Inflammatory macrophage (primary cell): ENCODE measurements at regions not wholly inside any gene's neighbourhood (a gene's known extent, or its start where the extent isn't known, plus 50 kb on each side); places are given as distances from the start of the nearest gene placed in this dataset.
"Not testable (repeated sequence)": the region's sequence is repeated elsewhere in the genome, so short reads cannot be mapped to it uniquely, and the experiment has no call there.

Experiments used
- DNase-seq, 2 donors: peaks; one replicate each; pipeline ENCODE4 v3.0.0-alpha.2; 2020 to 2022

- DNase-seq = no peak
Observed at GRCh38 chr1:5623399-5623798, 368.8 kb downstream of the NPHP4 start.

- no peak for DNase-seq
Observed at GRCh38 chr1:5622412-5622811, 369.8 kb downstream of the NPHP4 start.

DNA sequence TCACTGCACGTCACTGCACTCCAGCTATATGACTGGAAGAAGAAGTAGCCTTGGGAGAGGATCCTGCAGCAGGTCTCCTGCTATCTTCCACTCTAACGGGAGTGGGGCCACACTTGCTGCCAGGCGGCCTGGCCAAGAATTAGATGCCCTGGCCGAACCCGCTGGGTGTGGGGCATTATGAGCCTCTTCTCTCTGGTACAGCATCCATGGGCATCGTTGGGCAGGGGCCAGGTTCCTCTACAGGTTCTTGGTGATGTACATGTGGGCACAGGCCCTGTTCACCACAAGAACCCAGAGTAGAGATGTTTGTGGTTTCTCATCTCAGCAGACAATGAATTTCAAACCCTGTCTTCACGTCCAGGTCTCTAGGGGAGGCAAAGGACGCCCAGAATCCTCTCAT, 370.5 kb downstream of the NPHP4 start:
- DNase-seq = no peak

DNA sequence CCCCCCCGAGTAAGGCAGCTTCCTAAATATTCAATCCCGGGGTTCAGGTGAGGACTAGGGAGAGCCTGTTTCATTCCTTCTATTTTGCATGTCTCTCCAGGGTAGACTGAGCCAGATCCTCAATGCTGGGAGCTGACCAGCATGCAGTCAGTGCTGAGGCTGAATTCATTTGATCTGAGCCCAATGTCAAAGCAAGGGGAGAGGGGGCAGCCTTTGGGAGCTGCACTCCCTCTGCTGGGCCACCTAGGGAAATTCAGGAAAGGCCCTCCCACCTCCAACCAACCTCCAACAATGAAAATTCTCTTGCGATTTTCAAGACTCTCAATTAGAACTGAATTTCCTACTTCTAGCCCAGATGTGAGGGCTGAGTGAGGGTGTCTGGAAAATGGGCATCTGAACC, 371.2 kb downstream of the NPHP4 start:
- no peak for DNase-seq

GRCh38 chr1:5620418-5620817, 371.8 kb downstream of the NPHP4 start:
- no peak for DNase-seq

DNA sequence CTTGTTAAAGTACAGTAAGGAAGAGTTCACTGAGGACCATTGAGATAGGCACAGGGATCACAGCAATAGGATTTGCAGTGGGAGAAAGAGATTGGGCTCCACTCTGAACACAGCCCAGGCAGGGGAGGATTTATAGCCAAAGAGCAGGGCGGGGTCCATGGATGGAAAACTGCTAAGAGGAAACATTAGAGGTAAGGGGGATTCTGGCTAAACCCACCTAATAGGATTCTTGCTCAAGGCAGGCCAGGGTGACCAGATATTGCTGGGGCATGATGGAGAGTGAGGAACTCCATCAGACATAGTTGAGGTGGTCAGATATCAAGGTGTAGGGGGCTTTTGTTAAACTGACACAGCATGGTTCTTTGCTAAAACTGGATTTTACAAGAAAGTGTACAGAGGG, 372.8 kb downstream of the NPHP4 start:
- DNase-seq = no peak

DNA sequence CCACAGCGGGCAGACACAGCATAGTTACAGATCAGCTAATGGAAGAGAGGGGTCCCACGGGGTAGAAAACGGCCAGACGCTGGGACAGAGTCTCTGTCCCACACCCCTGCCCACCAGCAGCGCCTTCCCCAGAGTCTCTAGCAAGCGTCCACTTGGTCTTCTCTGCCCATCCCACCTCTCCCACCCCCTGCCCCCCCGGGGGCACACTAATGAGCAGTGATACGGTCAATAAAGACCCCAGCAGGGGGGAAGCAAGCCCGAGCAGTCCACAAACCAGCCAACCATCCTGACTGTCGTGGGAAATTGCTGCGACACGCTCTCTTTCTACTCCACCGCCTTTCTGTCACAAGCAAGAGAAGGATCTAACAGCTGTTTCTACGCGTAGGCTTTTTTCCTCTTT, 374.7 kb downstream of the NPHP4 start:
- no peak for DNase-seq

DNA sequence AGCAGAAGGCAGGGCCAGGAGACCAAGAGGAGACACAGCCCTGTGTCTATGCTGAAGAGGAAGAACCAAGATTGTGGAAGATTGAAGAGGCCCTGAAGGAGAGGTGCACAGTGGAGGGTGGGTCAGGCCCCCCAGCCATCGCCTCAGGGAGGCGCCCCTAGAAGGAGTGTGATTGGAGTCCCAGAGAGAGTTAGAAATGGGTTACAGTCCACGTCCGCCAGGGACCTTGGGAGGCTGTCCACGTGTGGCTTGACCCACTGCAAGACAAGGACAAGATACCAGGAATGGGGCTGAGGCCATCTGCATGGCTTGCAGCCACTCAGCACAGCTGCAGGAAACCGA, 375.1 kb downstream of the NPHP4 start:
- no peak for DNase-seq

GRCh38 chr1:5616366-5617178, 375.7 kb downstream of the NPHP4 start:
- no peak for DNase-seq

DNA sequence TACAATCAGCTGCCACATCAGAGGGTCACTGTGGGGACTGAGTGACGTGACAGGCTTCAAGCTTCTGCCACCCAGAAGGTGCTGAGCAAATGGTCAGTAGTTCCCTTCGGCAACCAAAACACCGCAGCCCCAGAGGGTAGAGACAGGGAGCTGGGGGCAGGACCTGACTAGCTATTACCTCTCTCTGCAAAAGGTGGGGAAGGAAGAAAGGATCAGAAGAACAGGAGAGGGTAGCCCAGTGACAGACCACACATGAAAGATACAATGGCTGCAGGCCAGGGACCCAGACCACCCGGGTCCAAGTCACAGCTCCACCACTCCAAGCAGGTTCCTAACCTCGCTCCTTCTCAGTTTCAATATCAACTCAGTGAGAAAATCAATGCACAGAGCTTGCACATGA, 377.1 kb downstream of the NPHP4 start:
- no peak for DNase-seq

GRCh38 chr1:5613900-5614299, 378.3 kb downstream of the NPHP4 start:
- no peak for DNase-seq

DNA sequence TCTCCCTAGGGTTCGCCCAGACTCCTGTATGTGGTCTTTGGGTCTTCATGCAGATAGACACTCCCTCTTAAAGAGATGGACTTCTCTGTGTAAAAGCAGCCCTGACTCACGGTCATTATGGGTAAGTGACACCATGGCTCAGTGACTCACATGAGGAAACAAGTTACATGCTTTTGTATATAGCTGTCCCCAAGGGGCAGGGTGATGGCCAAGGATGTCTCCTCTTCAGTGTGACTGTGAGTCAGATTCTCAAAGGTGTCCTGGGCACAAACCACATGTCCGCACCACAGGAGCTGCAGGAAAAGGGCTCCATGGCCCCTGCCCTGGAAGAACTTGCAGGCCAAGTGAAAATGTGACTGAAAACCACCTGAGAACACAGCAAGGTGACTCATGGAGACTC, 380.4 kb downstream of the NPHP4 start:
- DNase-seq = no peak

- DNase-seq = no peak
Observed at GRCh38 chr1:5611431-5611830, 380.8 kb downstream of the NPHP4 start.

- no peak for DNase-seq
Observed at GRCh38 chr1:5610432-5610831, 381.8 kb downstream of the NPHP4 start.

DNA sequence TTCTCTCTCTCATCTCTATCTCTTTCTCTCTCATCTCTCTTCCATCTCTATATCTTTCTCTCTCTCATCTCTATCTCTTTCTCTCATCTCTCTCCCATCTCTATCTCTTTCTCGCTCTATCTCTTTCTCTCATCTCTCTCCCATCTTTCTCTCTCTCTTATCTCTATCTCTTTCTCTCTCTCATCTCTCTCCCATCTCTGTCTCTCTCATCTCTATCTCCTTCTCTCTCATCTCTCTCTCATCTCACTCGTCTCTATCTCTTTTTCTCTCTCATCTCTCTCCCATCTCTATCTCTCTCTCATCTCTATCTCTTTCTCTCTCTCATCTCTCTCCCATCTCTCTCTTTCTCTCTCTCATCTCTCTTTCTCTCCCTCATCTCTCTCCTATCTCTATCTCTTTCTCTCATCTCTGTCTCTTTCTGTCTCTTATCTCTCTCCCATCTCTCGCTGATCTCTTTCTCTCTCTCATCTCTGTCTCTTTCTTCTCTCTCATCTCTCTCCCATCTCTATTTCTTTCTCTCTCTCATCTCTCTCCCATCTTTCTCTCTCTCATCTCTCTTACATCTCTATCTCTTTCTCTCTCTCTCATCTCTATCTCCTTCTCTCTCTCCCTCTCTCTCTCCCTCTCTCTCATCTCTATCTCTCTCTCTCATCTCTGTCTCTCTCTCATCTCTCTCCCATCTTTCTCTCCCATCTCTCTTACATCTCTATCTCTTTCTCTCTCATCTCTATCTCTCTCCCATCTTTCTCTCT, 388.7 kb downstream of the NPHP4 start:
- no peak for DNase-seq

GRCh38 chr1:5602718-5603117, 389.5 kb downstream of the NPHP4 start:
- not testable (repeated sequence) for DNase-seq

DNA sequence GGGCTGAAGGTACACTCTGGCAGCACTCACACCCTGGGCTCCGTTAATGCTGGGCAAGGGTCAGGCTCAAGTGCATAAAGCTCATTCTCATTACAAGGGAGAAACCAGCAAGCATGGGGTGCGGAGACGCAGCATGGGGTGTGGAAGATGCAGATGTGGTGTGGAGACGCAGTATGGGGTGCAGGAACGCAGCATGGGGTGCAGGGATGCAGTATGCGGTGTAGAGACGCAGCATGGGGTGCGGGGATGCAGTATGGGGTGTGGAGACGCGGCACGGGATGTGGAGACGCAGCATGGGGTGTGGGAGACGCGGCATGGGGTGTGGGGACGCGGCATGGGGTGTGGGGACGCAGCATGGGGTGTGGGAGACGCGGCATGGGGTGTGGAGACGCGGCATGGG, 390.7 kb downstream of the NPHP4 start:
- no peak for DNase-seq

- no peak for DNase-seq
Observed at GRCh38 chr1:5599541-5599940, 392.7 kb downstream of the NPHP4 start.

- no peak for DNase-seq
Observed at GRCh38 chr1:5598824-5599395, 393.3 kb downstream of the NPHP4 start.

DNA sequence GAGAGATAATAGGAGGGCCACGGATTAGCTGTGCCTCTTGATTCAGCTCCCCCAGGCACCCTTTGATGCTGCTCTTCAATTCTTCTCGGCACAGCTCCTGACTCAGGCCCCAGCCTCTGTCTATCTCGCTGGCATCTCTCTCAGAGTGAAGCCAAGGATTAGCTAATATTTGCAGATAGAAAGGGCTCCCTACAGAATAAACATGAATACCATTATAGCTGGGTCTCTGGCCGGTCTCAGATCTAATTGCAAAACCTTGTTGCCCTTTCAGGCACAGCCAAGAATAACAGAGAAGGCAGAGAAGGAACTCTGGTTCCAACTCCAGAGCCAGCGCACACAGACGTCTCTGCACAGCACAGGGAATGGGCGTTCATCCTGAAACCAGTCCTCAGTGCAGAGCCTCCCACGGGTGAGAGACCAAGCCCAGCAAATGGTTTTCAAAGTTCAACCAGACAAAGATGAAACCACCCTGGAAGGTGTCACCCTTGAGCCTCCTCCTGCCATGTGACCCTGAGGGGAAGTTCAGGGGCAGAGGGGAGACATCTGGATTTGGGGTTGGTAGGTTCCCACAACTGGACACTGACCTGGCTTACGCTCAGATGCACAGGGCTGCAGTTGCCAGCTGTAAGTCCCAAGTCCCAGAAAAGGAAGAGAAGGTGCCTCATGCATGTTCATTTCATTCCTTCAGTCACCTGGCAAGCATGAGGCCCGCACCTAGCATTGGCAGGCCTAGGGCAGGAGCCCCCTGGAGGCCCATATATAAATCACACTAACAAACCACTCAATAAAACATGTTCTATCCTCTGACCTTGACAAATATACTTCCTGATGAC, 394.0 kb downstream of the NPHP4 start:
- no peak for DNase-seq

DNA sequence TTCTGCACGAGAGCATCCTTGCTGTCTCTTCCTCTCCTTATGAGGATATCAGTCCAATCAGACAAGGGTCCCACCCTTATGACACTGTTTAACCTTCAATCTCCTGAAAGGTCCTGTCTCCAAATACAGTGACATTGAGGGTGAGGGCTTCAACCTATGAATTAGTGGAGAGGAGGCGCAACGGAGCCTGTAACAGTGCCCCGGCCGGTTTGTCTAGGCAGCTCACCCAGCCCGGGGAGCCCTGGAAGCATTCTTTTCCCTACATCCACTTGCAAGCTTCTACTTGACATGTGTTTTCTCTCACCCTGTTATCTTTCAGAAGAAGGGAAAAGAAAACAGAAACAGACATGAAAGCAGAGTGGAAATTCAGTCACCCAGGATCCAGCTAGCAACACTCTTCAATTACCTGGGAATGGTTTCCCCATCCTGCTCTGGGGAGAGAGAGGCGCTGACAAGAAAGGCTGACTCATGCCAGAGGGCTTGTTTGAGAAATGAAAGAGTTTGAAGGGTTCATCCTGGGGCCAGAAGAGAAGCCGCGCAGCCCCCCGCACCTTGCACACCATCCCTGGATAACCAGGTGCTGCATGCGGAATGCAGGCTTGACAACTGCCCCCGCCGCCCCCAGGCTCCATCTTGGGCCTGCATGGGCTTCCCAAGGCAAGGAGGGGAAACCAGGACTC, 394.9 kb downstream of the NPHP4 start:
- no peak for DNase-seq

GRCh38 chr1:5596651-5597050, 395.6 kb downstream of the NPHP4 start:
- DNase-seq = no peak
